ENCODE measurements at regions not wholly inside any gene's neighbourhood (a gene's known extent, or its start where the extent isn't known, plus 50 kb on each side); places are given as distances from the start of the nearest gene placed in this dataset.

GRCh38 chr9:129290606-129291005 lies 112.5 kb upstream of the IER5L start:
- TF ChIP-seq CTCF (IDR thresholded peaks at IDR 0.05) = no peak
- no peak for TF ChIP-seq POLR2A (IDR thresholded peaks at IDR 0.05)

All from body of pancreas (tissue), 4 donors.